ENCODE measurements at regions not wholly inside any gene's neighbourhood (a gene's known extent, or its start where the extent isn't known, plus 50 kb on each side); places are given as distances from the start of the nearest gene placed in this dataset.

DNA sequence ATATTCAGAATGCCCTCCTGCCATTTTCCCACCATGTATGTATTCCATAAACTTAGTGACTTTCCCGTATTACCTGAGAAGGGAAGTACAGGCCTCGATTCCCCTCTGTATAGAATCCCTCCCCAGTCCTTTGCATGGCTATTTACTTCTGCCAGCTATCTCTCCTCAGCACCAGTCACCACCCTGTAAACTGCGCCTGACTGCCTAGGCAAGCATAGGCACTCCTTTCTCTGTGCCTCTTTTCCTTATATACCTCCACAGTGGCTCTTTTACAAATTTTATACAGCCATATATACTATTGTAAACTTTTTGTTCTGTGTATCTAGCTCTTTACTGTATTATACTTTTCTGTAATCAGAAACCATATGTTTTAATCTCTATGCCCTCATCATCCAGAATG lies 130.9 kb upstream of the TET2 start:
- no peak overlapping the region for H3K23ac ChIP-seq (ENCODE audit: insufficient read length)
- no peaks in the 10 kb centered on the region for H3K36me3 ChIP-seq (ENCODE audit: control insufficient read depth in 2 of 4, insufficient read depth in 4 of 4, low read length in 3 of 4)
- H4K91ac ChIP-seq (replicated peaks; ENCODE audit: insufficient read length, low read length) = no peak overlapping the region
- no peak overlapping the region for H3K18ac ChIP-seq (ENCODE audit: extremely low read depth, low read length)
- no peak overlapping the region for H3K14ac ChIP-seq (ENCODE audit: insufficient read length)
- H3K9me3 ChIP-seq (ENCODE audit: insufficient read depth in 2 of 2, low read depth in 1 of 2, low read length in 1 of 2) = no peaks in the 10 kb centered on the region
- no peak overlapping the region for H3K4ac ChIP-seq (replicated peaks; ENCODE audit: insufficient read length, low read depth, low read length)
- no peak overlapping the region for H2AFZ ChIP-seq (ENCODE audit: low read length)
- H2BK20ac ChIP-seq (ENCODE audit: low read length) = no peak overlapping the region
- no peaks in the 10 kb centered on the region for H3K79me2 ChIP-seq (ENCODE audit: control insufficient read depth in 1 of 2, insufficient read depth in 2 of 2, low read length in 2 of 2)
- H3K27me3 ChIP-seq (replicated peaks in 1 of 4; ENCODE audit: control insufficient read depth in 3 of 4, extremely low read depth in 1 of 4, insufficient read depth in 3 of 4, low read length in 3 of 4) = no peaks in the 10 kb centered on the region
- no peak overlapping the region for H4K8ac ChIP-seq (ENCODE audit: extremely low read depth, insufficient read depth, low read length)
- H3K27ac ChIP-seq (ENCODE audit: low read depth, low read length) = no peak overlapping the region
- H2BK12ac ChIP-seq (ENCODE audit: low read depth, low read length) = no peak overlapping the region
- no peak overlapping the region for H3K4me3 ChIP-seq (ENCODE audit: extremely low read depth in 1 of 4, insufficient read depth in 2 of 4, low read depth in 3 of 4, low read length in 4 of 4)
- WGBS, 2 experiments (ENCODE audit: extremely low coverage in 1 of 2, insufficient coverage in 1 of 2, insufficient read length in 1 of 2, insufficient replicate concordance in 2 of 2, low coverage in 1 of 2, low lambda C conversion rate in 2 of 2, missing lambda C conversion rate in 1 of 2) = 90% methylated on average over 3 of the region's 3 CpGs; no CpG with 5 or more reads in 1 of the 2 experiments
- H3K9ac ChIP-seq (replicated peaks in 1 of 4; ENCODE audit: extremely low read depth in 1 of 4, low read depth in 3 of 4, low read length in 3 of 4) = no peak overlapping the region
- DNase-seq (ENCODE audit: low read depth in 1 of 2, low spot score in 2 of 2) = no peak
- H3K23me2 ChIP-seq (ENCODE audit: low read depth, low read length) = no peaks in the 10 kb centered on the region
- TF ChIP-seq TAF7 (optimal IDR thresholded peaks at IDR 0.05; ENCODE audit: borderline replicate concordance, low read depth, low read length) (no peak), RXRA (IDR thresholded peaks at IDR 0.05; ENCODE audit: insufficient read depth, low read depth, low read length) (no peak)
- no peak overlapping the region for H3K4me2 ChIP-seq (ENCODE audit: insufficient read depth in 1 of 2, low read depth in 2 of 2, low read length in 2 of 2)
- H2BK15ac ChIP-seq (ENCODE audit: low read length) = no peak overlapping the region
- H4K20me1 ChIP-seq (replicated peaks in 1 of 2; ENCODE audit: control insufficient read depth in 1 of 2, insufficient read depth in 2 of 2, low read length in 2 of 2) = no peaks in the 10 kb centered on the region
- ChIA-PET POLR2A (ENCODE audit: partially characterized antibody) (no interaction called here), CTCF (ENCODE audit: partially characterized antibody) (interaction anchor here (0.9 kb wide), 1 partner anchor 23 kb away, joined by 4 read pairs; no protein-coding TSS in a partner anchor)
- H3K79me1 ChIP-seq (ENCODE audit: low read depth, low read length) = no peaks in the 10 kb centered on the region
- H2AK5ac ChIP-seq (ENCODE audit: low read depth, low read length) = no peak overlapping the region
- no peak overlapping the region for H4K5ac ChIP-seq (ENCODE audit: insufficient read length, low read depth, low read length)
- H3K4me1 ChIP-seq (replicated peaks in 1 of 4; ENCODE audit: control insufficient read depth in 3 of 4, insufficient read depth in 4 of 4, low read length in 3 of 4) = no peaks in the 10 kb centered on the region
- no peak overlapping the region for H3K56ac ChIP-seq (replicated peaks; ENCODE audit: insufficient read length, low read depth, low read length)
- H2BK5ac ChIP-seq (ENCODE audit: low read depth, low read length) = no peak overlapping the region
- no peak overlapping the region for H2BK120ac ChIP-seq (replicated peaks; ENCODE audit: low read depth, low read length)
- no peak for FAIRE-seq

All from H1 (cell line).